ENCODE measurements at regions not wholly inside any gene's neighbourhood (a gene's known extent, or its start where the extent isn't known, plus 50 kb on each side); places are given as distances from the start of the nearest gene placed in this dataset.

GRCh38 chr5:123950701-123951581 lies 439.0 kb downstream of the CSNK1G3 start:
- H3K4me2 ChIP-seq (ENCODE audit: insufficient read depth in 1 of 2, low read depth in 2 of 2, low read length in 2 of 2) = no peak overlapping the region
- POLR2A ChIA-PET (ENCODE audit: partially characterized antibody) = no interaction called here
- no peak overlapping the region for H4K8ac ChIP-seq (ENCODE audit: extremely low read depth, insufficient read depth, low read length)

More at GRCh38 chr5:123950701-123951581, 439.0 kb downstream of the CSNK1G3 start:
- no peak overlapping the region for H2BK120ac ChIP-seq (replicated peaks; ENCODE audit: low read depth, low read length)
- H3K36me3 ChIP-seq (ENCODE audit: control insufficient read depth in 2 of 4, insufficient read depth in 4 of 4, low read length in 3 of 4) = no peaks in the 10 kb centered on the region
- no peak overlapping the region for H3K27ac ChIP-seq (ENCODE audit: low read depth, low read length)
- H4K5ac ChIP-seq (ENCODE audit: insufficient read length, low read depth, low read length) = no peak overlapping the region
- no peak overlapping the region for H3K4me3 ChIP-seq (ENCODE audit: extremely low read depth in 1 of 4, insufficient read depth in 2 of 4, low read depth in 3 of 4, low read length in 4 of 4)
- no peak overlapping the region for H2BK5ac ChIP-seq (ENCODE audit: low read depth, low read length)
- no peaks in the 10 kb centered on the region for H3K4me1 ChIP-seq (replicated peaks in 1 of 4; ENCODE audit: control insufficient read depth in 3 of 4, insufficient read depth in 4 of 4, low read length in 3 of 4)
- no peaks in the 10 kb centered on the region for H3K79me1 ChIP-seq (ENCODE audit: low read depth, low read length)
- no peak overlapping the region for H2BK20ac ChIP-seq (ENCODE audit: low read length)
- DNase-seq (ENCODE audit: low read depth in 1 of 2, low spot score in 2 of 2) (no peak), FAIRE-seq (no peak)
- no peaks in the 10 kb centered on the region; the same call in 1 of the 2 replicates for H3K23me2 ChIP-seq (ENCODE audit: low read depth, low read length)
- H3K79me2 ChIP-seq (ENCODE audit: control insufficient read depth in 1 of 2, insufficient read depth in 2 of 2, low read length in 2 of 2) = no peaks in the 10 kb centered on the region
- no peaks in the 10 kb centered on the region for H3K27me3 ChIP-seq (replicated peaks in 1 of 4; ENCODE audit: control insufficient read depth in 3 of 4, extremely low read depth in 1 of 4, insufficient read depth in 3 of 4, low read length in 3 of 4)
- H3K18ac ChIP-seq (ENCODE audit: extremely low read depth, low read length) = no peak overlapping the region; the same call in 1 of the 2 replicates
- no peak overlapping the region for H2AFZ ChIP-seq (ENCODE audit: low read length)
- no peak overlapping the region for H3K23ac ChIP-seq (ENCODE audit: insufficient read length)
- no peak overlapping the region for H2BK15ac ChIP-seq (ENCODE audit: low read length)
- H3K9ac ChIP-seq (replicated peaks in 1 of 4; ENCODE audit: extremely low read depth in 1 of 4, low read depth in 3 of 4, low read length in 3 of 4) = no peak overlapping the region
- H2AK5ac ChIP-seq (ENCODE audit: low read depth, low read length) = no peak overlapping the region
- WGBS, 2 experiments (ENCODE audit: extremely low coverage in 1 of 2, insufficient coverage in 1 of 2, insufficient read length in 1 of 2, insufficient replicate concordance in 2 of 2, low coverage in 1 of 2, low lambda C conversion rate in 2 of 2, missing lambda C conversion rate in 1 of 2) = 89% methylated on average over 10 of the region's 10 CpGs; no CpG with 5 or more reads in 1 of the 2 experiments
- H4K20me1 ChIP-seq (replicated peaks in 1 of 2; ENCODE audit: control insufficient read depth in 1 of 2, insufficient read depth in 2 of 2, low read length in 2 of 2) = no peaks in the 10 kb centered on the region
- no peak overlapping the region for H2BK12ac ChIP-seq (ENCODE audit: low read depth, low read length)
- TF ChIP-seq POLR2A (IDR thresholded peaks at IDR 0.05; ENCODE audit: control extremely low read depth in 1 of 2, low read depth in 2 of 2, low read length in 2 of 2) (no peak), BACH1 (IDR thresholded peaks at IDR 0.05; ENCODE audit: low read length) (no peak)
- no peak overlapping the region for H4K91ac ChIP-seq (replicated peaks; ENCODE audit: insufficient read length, low read length)
- no peak overlapping the region for H3K4ac ChIP-seq (replicated peaks; ENCODE audit: insufficient read length, low read depth, low read length)
- peaks cover 2 to 8% of the 10 kb centered on the region in 2 experiments; a peak in 1 of 4 replicates for H3K9me3 ChIP-seq (ENCODE audit: insufficient read depth in 2 of 2, low read depth in 1 of 2, low read length in 1 of 2)
- H3K14ac ChIP-seq (ENCODE audit: insufficient read length) = no peak overlapping the region
- no peak overlapping the region for H3K56ac ChIP-seq (replicated peaks; ENCODE audit: insufficient read length, low read depth, low read length)
- CTCF ChIA-PET (ENCODE audit: partially characterized antibody) = no interaction called here

All from H1 (cell line).